ENCODE measurements at regions not wholly inside any gene's neighbourhood (a gene's known extent, or its start where the extent isn't known, plus 50 kb on each side); places are given as distances from the start of the nearest gene placed in this dataset.

DNA sequence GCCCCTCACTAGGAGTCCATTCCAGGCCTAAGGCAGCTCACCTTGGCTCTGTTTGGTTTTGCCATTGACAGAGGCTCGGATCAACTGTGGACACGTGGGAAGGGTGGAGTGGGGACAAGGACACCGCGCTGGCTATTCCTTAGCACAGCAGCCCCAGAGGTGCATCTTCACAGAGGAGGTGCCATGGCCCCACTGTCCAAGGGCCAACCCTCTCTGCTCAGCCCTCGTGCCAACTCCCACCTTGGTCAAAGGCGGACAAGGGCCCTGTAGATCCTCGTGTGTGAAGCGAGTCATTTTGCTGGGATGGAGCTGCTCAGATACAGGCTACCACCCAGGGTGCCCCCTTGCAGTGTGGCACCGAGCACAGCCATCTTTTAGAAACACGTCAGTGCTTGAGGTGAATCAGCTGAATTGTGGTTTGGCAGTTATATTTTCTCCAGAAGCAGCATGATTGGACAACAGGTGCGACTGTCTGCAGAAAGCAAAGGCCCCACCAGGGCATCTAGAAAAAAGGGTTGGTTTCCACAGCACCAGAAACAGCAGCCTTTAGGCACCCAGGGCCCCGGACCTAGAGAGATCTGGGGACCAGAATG is 192.1 kb upstream of the GPR12 start:
- H3K4me1 ChIP-seq (ENCODE audit: insufficient read depth, insufficient read length): no peaks in the 10 kb centered on the region
- no peak overlapping the region for H3K9ac ChIP-seq (ENCODE audit: insufficient read length, low read depth)
- no peak overlapping the region for H3K4me3 ChIP-seq (ENCODE audit: insufficient read length, low read depth)
- no peaks in the 10 kb centered on the region for H3K36me3 ChIP-seq (ENCODE audit: insufficient read depth, insufficient read length, low read length)
- H3K27me3 ChIP-seq (ENCODE audit: insufficient read depth, insufficient read length): no peaks in the 10 kb centered on the region
- no peak for TF ChIP-seq YY1 (IDR thresholded peaks at IDR 0.05; ENCODE audit: insufficient read depth, insufficient read length)
- TF ChIP-seq SUZ12 (IDR thresholded peaks at IDR 0.05; ENCODE audit: extremely low read depth, insufficient read depth, insufficient read length): no peak
- no peak for TF ChIP-seq ZNF274 (IDR thresholded peaks at IDR 0.05; ENCODE audit: low read depth, low read length)
- no peak for DNase-seq (ENCODE audit: low read depth, low spot score)
- no peaks in the 10 kb centered on the region for H3K9me3 ChIP-seq (ENCODE audit: insufficient read depth, low read length)

DNA sequence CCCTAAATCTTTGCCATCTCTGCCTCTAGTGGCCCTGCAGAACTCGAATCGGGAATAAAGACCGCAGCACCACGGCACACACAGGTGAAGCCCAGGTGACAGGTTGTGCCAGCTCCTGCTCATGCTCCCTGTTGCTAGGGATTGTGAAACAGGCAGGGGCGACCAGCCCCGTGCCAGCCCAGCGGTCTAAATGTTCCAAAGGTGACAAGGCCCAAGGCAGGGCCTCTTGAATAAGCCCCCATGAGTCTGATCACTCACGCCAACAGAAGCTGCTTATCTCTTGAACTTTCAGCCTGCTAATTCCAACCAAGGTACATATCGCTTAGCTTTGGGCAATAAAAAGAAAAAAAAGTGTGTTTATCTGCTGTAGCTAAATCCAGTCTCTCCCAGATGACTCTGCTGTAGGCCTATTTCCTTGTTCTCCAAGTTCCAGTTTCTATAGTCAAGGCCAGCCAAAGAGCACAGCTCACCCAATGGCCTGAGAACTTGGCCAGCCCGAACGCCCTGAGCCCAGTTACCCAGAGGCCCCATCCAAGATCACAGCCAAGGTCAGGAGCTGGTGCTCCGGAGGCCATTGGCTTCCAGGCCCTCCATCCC is 191.1 kb upstream of the GPR12 start:
- H3K27me3 ChIP-seq (ENCODE audit: insufficient read depth, insufficient read length): no peaks in the 10 kb centered on the region
- no peak for DNase-seq (ENCODE audit: low read depth, low spot score)
- no peaks in the 10 kb centered on the region for H3K36me3 ChIP-seq (ENCODE audit: insufficient read depth, insufficient read length, low read length)
- no peaks in the 10 kb centered on the region for H3K9me3 ChIP-seq (ENCODE audit: insufficient read depth, low read length)
- no peak for TF ChIP-seq ZNF274 (IDR thresholded peaks at IDR 0.05; ENCODE audit: low read depth, low read length)
- no peaks in the 10 kb centered on the region for H3K4me1 ChIP-seq (ENCODE audit: insufficient read depth, insufficient read length)
- H3K9ac ChIP-seq (ENCODE audit: insufficient read length, low read depth): no peak overlapping the region
- H3K4me3 ChIP-seq (ENCODE audit: insufficient read length, low read depth): no peak overlapping the region

DNA sequence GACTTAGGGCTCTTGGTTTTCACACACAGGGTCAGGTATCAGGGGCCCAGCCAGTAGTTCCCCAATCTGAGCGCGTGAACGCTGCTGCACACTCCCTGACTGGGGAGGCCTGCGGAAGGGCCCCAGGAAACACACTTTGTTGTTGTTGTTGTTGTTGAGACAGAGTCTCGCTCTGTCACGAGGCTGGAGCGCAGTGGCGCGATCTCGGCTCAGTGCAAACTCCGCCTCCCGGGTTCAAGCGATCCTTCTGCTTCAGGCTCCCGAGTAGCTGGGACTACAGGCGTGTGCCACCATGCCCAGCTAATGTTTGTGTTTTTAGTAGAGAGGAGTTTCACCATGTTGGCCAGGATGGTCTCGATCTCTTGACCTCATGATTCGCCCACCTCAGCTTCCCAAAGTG is 190.4 kb upstream of the GPR12 start:
- Histone ChIP-seq H3K27me3 (ENCODE audit: insufficient read depth, insufficient read length) (no peaks in the 10 kb centered on the region), H3K4me3 (ENCODE audit: insufficient read length, low read depth) (no peak overlapping the region), H3K9ac (ENCODE audit: insufficient read length, low read depth) (no peak overlapping the region), H3K9me3 (ENCODE audit: insufficient read depth, low read length) (no peaks in the 10 kb centered on the region), H3K36me3 (ENCODE audit: insufficient read depth, insufficient read length, low read length) (no peaks in the 10 kb centered on the region), H3K4me1 (ENCODE audit: insufficient read depth, insufficient read length) (no peaks in the 10 kb centered on the region)
- TF ChIP-seq YY1 (IDR thresholded peaks at IDR 0.05; ENCODE audit: insufficient read depth, insufficient read length) (no peak), SUZ12 (IDR thresholded peaks at IDR 0.05; ENCODE audit: extremely low read depth, insufficient read depth, insufficient read length) (no peak), ZNF274 (IDR thresholded peaks at IDR 0.05; ENCODE audit: low read depth, low read length) (no peak)
- DNase-seq (ENCODE audit: low read depth, low spot score): no peak

DNA sequence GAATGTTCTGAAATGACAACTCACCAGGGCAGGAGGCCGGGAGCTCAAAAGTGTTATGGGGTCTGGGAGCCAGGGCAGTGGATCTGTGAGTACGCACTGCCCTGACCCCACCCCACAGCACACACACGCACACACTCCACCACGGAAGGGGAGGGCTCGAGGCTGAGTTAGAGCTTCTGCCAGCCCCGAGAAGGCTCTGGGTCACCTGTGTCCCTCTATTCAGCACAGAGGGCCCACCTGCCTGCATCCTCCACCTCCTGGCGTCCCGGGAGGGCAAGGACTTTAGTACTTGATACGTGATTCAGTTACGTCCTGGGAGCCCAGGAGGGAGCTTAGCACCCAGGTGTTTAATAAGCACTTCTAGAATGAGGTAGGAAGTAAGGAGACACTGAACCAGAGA is 190.0 kb upstream of the GPR12 start:
- H3K9ac ChIP-seq (ENCODE audit: insufficient read length, low read depth): no peak overlapping the region

DNA sequence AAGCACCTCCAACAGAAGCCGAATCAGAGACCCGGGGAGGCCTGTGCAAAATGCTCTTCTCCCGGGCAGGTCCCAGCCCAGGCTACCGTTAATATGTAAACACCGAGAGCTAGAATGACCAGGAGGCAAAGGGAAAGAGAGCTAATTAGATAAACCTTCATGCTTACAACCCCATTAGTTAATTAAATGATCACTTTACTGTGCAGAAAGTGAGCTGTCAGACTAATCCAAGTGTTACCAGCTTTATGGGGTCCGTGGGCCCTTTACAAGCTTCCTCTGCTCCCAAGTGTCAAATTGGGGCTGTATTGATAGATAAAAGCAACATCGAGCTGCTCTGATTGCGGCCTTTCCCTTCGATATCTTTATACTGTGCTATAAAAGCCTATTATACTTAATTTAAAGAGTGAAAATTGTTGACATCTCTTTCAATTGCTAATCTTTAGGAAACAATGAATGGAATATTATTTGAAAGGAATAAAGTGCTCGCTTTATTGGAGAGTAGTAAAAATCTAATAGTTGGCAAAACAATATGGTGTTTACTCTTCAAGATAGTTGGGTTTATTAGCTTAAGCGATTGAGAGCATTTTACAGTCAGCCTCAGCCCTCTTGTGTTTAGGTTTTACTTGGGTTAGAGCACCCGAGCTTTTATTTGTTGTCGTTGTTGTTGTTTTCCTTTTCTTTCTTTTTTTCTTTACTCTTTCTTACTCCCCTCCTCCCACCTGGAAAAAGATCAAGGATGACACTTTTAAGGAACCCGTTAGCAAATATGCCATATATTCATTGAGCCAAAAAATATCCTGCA is 189.3 kb upstream of the GPR12 start:
- H3K27me3 ChIP-seq (ENCODE audit: insufficient read depth, insufficient read length): no peaks in the 10 kb centered on the region
- H3K9ac ChIP-seq (ENCODE audit: insufficient read length, low read depth): no peak overlapping the region
- H3K4me3 ChIP-seq (ENCODE audit: insufficient read length, low read depth): no peak overlapping the region
- no peaks in the 10 kb centered on the region for H3K36me3 ChIP-seq (ENCODE audit: insufficient read depth, insufficient read length, low read length)
- no peak for DNase-seq (ENCODE audit: low read depth, low spot score)
- TF ChIP-seq ZNF274 (IDR thresholded peaks at IDR 0.05; ENCODE audit: low read depth, low read length): no peak
- no peak for TF ChIP-seq SUZ12 (IDR thresholded peaks at IDR 0.05; ENCODE audit: extremely low read depth, insufficient read depth, insufficient read length)
- no peak for TF ChIP-seq YY1 (IDR thresholded peaks at IDR 0.05; ENCODE audit: insufficient read depth, insufficient read length)
- no peaks in the 10 kb centered on the region for H3K4me1 ChIP-seq (ENCODE audit: insufficient read depth, insufficient read length)
- no peaks in the 10 kb centered on the region for H3K9me3 ChIP-seq (ENCODE audit: insufficient read depth, low read length)

More for the DNA sequence above, 190.0 kb upstream of the GPR12 start:
- Histone ChIP-seq H3K36me3 (ENCODE audit: insufficient read depth, insufficient read length, low read length) (no peaks in the 10 kb centered on the region), H3K4me3 (ENCODE audit: insufficient read length, low read depth) (no peak overlapping the region), H3K27me3 (ENCODE audit: insufficient read depth, insufficient read length) (no peaks in the 10 kb centered on the region), H3K9me3 (ENCODE audit: insufficient read depth, low read length) (no peaks in the 10 kb centered on the region), H3K4me1 (ENCODE audit: insufficient read depth, insufficient read length) (no peaks in the 10 kb centered on the region)
- TF ChIP-seq ZNF274 (IDR thresholded peaks at IDR 0.05; ENCODE audit: low read depth, low read length): no peak
- TF ChIP-seq YY1 (IDR thresholded peaks at IDR 0.05; ENCODE audit: insufficient read depth, insufficient read length): no peak
- no peak for TF ChIP-seq SUZ12 (IDR thresholded peaks at IDR 0.05; ENCODE audit: extremely low read depth, insufficient read depth, insufficient read length)
- DNase-seq (ENCODE audit: low read depth, low spot score): no peak

DNA sequence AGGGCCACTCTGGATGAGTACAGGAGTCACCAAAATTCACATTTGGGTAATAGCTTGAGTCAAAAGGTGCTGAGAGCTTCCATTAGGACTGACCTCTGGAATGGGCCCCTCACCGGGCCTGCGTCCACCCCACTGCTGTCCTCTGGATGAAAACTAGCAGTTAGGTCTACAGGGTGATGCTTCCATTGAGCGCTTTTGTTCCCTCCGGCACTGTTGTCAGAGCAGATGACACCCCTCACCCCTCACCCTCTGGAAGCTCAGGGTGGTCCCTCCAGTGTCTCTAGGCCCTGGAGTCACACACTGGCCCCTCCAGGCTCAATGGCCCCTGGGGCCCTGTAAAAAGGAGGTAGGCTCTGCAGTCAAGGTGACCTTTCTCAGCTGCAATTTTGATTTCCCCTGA is 187.8 kb upstream of the GPR12 start:
- no peaks in the 10 kb centered on the region for H3K36me3 ChIP-seq (ENCODE audit: insufficient read depth, insufficient read length, low read length)
- no peaks in the 10 kb centered on the region for H3K9me3 ChIP-seq (ENCODE audit: insufficient read depth, low read length)
- no peaks in the 10 kb centered on the region for H3K27me3 ChIP-seq (ENCODE audit: insufficient read depth, insufficient read length)
- DNase-seq (ENCODE audit: low read depth, low spot score): no peak
- H3K4me3 ChIP-seq (ENCODE audit: insufficient read length, low read depth): no peak overlapping the region
- no peaks in the 10 kb centered on the region for H3K4me1 ChIP-seq (ENCODE audit: insufficient read depth, insufficient read length)
- no peak overlapping the region for H3K9ac ChIP-seq (ENCODE audit: insufficient read length, low read depth)
- no peak for TF ChIP-seq YY1 (IDR thresholded peaks at IDR 0.05; ENCODE audit: insufficient read depth, insufficient read length)

DNA sequence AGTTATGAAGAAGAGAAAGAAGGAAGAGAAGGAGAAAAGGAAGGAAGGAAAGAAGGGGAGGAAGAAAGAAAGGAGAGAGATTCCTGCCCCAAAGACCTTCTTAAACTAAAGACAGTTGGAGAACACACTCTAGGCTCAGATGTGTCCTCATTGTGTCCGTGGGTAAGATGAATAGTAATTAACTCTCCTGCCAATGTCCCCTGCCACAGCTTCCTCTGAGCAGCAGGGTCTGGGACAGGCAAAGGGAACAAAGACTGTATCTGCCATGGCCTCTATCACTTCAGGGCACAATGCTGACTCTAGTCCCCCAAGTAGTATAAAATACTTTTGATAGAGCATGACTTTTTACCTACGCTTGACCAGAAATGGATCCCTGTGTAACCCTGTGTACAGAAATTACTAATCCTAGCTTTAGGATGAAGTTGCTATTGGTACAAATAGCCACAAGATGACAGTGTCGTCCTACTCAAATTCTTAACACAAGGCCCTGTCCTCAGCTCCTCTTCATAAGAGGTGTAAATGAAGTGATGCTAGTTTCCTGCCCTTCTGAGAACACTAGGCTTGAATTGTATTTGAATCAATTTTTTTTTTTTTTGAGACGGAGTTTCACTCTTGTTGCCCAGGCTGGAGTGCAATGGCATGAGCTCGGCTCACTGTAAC is 186.2 kb upstream of the GPR12 start:
- Histone ChIP-seq H3K4me3 (ENCODE audit: insufficient read length, low read depth) (no peak overlapping the region), H3K9me3 (ENCODE audit: insufficient read depth, low read length) (no peaks in the 10 kb centered on the region), H3K36me3 (ENCODE audit: insufficient read depth, insufficient read length, low read length) (no peaks in the 10 kb centered on the region), H3K27me3 (ENCODE audit: insufficient read depth, insufficient read length) (no peaks in the 10 kb centered on the region), H3K9ac (ENCODE audit: insufficient read length, low read depth) (no peak overlapping the region), H3K4me1 (ENCODE audit: insufficient read depth, insufficient read length) (no peaks in the 10 kb centered on the region)
- TF ChIP-seq SUZ12 (IDR thresholded peaks at IDR 0.05; ENCODE audit: extremely low read depth, insufficient read depth, insufficient read length) (no peak), ZNF274 (IDR thresholded peaks at IDR 0.05; ENCODE audit: low read depth, low read length) (no peak)
- peak; percentile 22 for DNase-seq (ENCODE audit: low read depth, low spot score)
